ENCODE measurements at regions not wholly inside any gene's neighbourhood (a gene's known extent, or its start where the extent isn't known, plus 50 kb on each side); places are given as distances from the start of the nearest gene placed in this dataset.

GRCh38 chr1:88350648-88351047 lies 333.4 kb upstream of the PKN2 start:
- no peaks in the 10 kb centered on the region for H3K36me3 Mint-ChIP-seq (ENCODE audit: low read depth)
- no peaks in the 10 kb centered on the region for H3K4me1 Mint-ChIP-seq
- no peak overlapping the region for H3K4me3 Mint-ChIP-seq
- no peaks in the 10 kb centered on the region for H3K27me3 Mint-ChIP-seq (ENCODE audit: low read depth)
- no peak overlapping the region for H3K27ac Mint-ChIP-seq
- no peaks in the 10 kb centered on the region for H3K9me3 Mint-ChIP-seq
- no peak for TF ChIP-seq CTCF (IDR thresholded peaks at IDR 0.05; ENCODE audit: unreplicated experiment in 3 of 3)

- no peak overlapping the region for H3K27ac Mint-ChIP-seq
- no peaks in the 10 kb centered on the region for H3K27me3 Mint-ChIP-seq (ENCODE audit: low read depth)
- H3K4me3 Mint-ChIP-seq, result no peak overlapping the region
- H3K9me3 Mint-ChIP-seq, result no peaks in the 10 kb centered on the region
- H3K36me3 Mint-ChIP-seq (ENCODE audit: low read depth), result no peaks in the 10 kb centered on the region
- no peaks in the 10 kb centered on the region for H3K4me1 Mint-ChIP-seq
- no peak for TF ChIP-seq CTCF (IDR thresholded peaks at IDR 0.05; ENCODE audit: unreplicated experiment in 3 of 3)
Observed at GRCh38 chr1:88351960-88352359, 332.1 kb upstream of the PKN2 start.

GRCh38 chr1:88354256-88354655 lies 329.8 kb upstream of the PKN2 start:
- no peaks in the 10 kb centered on the region for H3K27me3 Mint-ChIP-seq (ENCODE audit: low read depth)
- H3K9me3 Mint-ChIP-seq, result no peaks in the 10 kb centered on the region
- no peak overlapping the region for H3K4me3 Mint-ChIP-seq
- H3K36me3 Mint-ChIP-seq (ENCODE audit: low read depth), result no peaks in the 10 kb centered on the region
- no peak for TF ChIP-seq CTCF (IDR thresholded peaks at IDR 0.05; ENCODE audit: unreplicated experiment in 3 of 3)
- H3K4me1 Mint-ChIP-seq, result no peaks in the 10 kb centered on the region
- H3K27ac Mint-ChIP-seq, result no peak overlapping the region

GRCh38 chr1:88357729-88358128 lies 326.3 kb upstream of the PKN2 start:
- Mint-ChIP-seq H3K9me3 (no peaks in the 10 kb centered on the region), H3K4me1 (no peaks in the 10 kb centered on the region), H3K4me3 (no peak overlapping the region), H3K27me3 (ENCODE audit: low read depth) (no peaks in the 10 kb centered on the region), H3K27ac (peak overlapping the region in 2 of 3 experiments; percentile 29 to 50), H3K36me3 (ENCODE audit: low read depth) (no peaks in the 10 kb centered on the region)
- no peak for TF ChIP-seq CTCF (IDR thresholded peaks at IDR 0.05; ENCODE audit: unreplicated experiment in 3 of 3)

GRCh38 chr1:88371436-88372023 lies 312.5 kb upstream of the PKN2 start:
- no peaks in the 10 kb centered on the region for H3K9me3 Mint-ChIP-seq
- no peak overlapping the region for H3K27ac Mint-ChIP-seq
- no peaks in the 10 kb centered on the region for H3K36me3 Mint-ChIP-seq (ENCODE audit: low read depth)
- TF ChIP-seq CTCF (IDR thresholded peaks at IDR 0.05; ENCODE audit: unreplicated experiment in 3 of 3), result no peak
- no peaks in the 10 kb centered on the region for H3K4me1 Mint-ChIP-seq
- H3K4me3 Mint-ChIP-seq, result no peak overlapping the region
- H3K27me3 Mint-ChIP-seq (ENCODE audit: low read depth), result no peaks in the 10 kb centered on the region

GRCh38 chr1:88375977-88376376 lies 308.1 kb upstream of the PKN2 start:
- Mint-ChIP-seq H3K27ac (no peak overlapping the region), H3K27me3 (ENCODE audit: low read depth) (no peaks in the 10 kb centered on the region), H3K4me3 (no peak overlapping the region), H3K4me1 (no peaks in the 10 kb centered on the region), H3K36me3 (ENCODE audit: low read depth) (no peaks in the 10 kb centered on the region), H3K9me3 (no peaks in the 10 kb centered on the region)
- TF ChIP-seq CTCF (IDR thresholded peaks at IDR 0.05; ENCODE audit: unreplicated experiment in 3 of 3), result no peak

Measured in nephron (organoid).